ENCODE measurements at regions not wholly inside any gene's neighbourhood (a gene's known extent, or its start where the extent isn't known, plus 50 kb on each side); places are given as distances from the start of the nearest gene placed in this dataset.
"Not testable (repeated sequence)": the region's sequence is repeated elsewhere in the genome, so short reads cannot be mapped to it uniquely, and the experiment has no call there.

- no peak for DNase-seq (ENCODE audit: low spot score)
These were observed 683.9 kb downstream of the CCSER2 start for GRCh38 chr10:85012305-85012704.

DNA sequence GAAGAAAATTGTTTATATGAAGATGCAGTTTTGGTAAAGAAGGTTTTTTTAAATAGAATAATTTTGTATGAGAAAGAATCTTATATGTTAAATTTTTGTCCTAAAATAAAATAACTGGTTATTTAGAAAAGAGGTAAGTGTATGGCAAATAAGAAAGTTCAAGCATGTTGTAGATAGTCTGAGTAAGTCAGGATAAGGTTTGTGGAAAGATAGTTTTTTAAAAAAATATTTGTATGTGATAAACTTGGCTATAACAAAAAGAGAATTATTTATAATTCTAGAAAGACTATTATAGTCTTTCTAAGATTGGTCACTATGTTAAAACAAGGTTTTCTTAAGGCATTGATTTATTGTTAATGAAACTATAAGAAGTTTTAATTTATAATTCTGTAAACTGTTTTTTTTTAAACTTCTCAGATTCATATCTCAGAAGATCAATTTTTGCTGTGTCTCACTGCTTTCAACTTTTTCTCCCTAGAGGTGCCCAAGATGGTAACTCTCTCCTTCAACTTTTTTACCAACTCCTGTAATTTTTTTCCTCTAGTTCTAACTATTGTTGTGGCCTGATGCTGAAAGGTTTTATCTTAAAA lies 698.6 kb downstream of the CCSER2 start:
- no peak for DNase-seq (ENCODE audit: low spot score)

DNA sequence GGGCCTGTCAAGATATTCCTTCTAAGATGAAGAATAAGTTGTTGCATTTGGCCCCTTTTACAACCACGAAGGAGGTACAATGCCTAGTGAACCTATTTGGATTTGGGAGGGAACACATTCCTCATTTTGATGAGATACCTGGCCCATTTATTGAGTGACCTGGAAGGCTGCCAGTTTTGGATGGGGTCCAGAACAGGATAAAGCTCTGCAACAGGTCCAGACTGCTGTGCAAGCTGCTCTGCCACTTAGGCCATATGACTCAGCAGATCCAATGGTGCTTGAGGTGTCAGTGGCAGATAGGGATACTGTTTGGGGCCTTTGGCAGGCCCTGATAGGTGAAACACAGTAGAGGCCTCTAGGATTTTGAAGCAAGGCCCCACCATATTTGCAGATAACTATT lies 704.6 kb downstream of the CCSER2 start:
- DNase-seq (ENCODE audit: low spot score), result no peak

- DNase-seq (ENCODE audit: low spot score), result no peak
These were observed 708.3 kb downstream of the CCSER2 start for GRCh38 chr10:85036661-85037060.

DNA sequence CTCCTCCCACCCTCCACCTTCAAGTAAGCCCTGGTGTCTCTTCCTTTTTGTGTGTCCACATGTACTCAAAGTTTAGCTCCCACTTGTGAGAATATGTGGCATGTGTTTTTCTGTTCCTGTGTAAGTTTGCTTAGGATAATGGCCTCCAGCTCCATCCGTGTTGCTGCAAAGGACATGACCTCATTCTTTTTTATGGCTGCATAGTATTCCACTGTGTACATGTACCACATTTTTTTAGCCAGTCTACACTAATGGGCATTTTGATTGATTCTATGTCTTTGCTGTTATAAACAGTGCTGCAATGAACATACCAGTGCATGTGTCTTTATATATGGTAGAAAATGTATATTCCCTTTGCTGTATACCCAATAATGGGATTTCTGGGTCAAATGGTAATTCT lies 710.9 kb downstream of the CCSER2 start:
- no peak for DNase-seq (ENCODE audit: low spot score)

- DNase-seq (ENCODE audit: low spot score), result no peak
These were observed 714.8 kb downstream of the CCSER2 start for GRCh38 chr10:85043207-85043606.

DNA sequence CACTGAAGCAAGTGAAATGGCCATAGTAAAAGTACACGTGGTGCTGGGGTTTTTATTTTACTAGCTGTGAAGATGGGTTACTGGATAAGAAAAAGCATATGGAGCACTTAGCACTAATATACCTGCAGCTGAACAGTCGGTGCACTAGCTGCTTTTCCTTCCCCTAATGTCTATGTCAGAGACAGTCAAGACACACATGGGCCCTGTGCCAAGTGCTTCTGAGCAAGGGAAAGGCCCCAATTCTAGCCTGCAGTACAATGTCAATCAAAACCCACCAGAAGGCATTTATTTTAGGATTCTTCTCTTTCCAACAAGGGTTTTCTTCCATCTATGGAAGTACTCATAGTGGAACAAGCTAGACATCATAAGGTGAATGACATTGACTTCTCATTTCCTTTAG lies 716.7 kb downstream of the CCSER2 start:
- no peak for DNase-seq (ENCODE audit: low spot score)

DNA sequence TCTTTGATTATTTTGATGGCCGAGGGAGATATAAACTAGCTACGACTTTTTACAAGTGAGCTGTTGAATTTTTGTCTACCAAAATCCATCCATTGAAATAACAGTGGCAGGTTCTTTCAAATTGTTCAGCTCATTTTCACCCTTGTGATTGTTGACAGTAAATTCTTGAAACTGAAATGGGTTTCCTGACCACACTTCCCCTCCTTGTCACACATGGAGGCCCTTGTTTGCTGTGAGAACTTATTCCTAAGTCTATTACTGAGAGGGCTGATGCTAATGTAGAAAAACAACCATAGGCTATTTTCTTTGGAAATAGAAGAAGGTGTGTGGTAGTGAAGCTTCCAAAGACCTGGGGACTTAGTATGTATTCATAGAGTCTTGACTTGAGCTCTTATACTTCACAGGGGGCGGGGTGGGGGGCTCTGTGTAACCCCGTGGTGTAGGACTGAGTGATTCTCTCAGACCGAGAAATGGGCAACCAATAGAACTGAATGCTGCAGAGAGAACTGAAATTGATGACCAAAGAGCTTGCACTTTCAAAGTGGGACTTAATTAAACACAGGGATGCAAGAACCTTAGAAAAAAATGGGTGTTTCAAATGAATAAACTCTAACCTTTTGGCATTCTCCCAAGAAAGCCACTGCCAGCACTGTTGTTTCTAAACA lies 718.9 kb downstream of the CCSER2 start:
- no peak for DNase-seq (ENCODE audit: low spot score)

DNA sequence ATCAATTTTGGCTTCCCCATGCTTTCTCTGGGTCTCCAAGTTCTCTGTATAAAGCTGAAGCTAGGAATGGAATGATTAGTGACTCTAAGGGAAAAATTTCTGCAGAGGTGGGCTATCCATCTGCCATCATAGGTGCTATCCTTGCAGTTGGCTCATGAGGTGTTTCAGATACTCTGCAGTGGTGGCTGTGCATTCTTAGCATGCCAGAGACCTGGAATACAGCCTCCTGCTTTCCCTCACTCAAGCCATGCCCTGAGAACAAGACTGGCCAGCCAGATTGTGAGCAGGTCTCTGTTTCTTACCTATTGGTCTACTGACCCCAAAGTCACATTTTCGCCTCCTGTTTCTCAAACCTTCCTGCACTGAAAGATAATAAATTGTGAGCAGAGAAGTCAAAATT lies 719.6 kb downstream of the CCSER2 start:
- no peak for DNase-seq (ENCODE audit: low spot score)

DNA sequence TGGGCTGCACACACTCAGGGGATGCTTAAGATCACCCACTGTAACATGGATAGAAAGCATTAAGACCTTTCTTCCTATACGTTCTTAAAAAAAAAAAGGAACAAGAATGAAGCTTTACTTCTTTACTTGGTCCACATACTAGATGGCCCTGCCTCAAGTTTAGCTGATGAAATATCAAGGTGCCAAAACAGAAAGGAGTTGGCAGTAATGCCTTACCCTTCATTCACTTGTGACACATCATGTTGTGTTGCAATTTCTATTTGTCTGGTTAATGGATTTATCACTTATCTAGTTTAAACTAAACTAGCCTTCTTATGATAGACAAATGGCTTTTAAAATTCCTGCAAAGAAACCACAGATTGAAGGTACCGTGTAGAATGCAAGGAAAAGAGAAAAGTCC lies 720.3 kb downstream of the CCSER2 start:
- DNase-seq (ENCODE audit: low spot score), result no peak

DNA sequence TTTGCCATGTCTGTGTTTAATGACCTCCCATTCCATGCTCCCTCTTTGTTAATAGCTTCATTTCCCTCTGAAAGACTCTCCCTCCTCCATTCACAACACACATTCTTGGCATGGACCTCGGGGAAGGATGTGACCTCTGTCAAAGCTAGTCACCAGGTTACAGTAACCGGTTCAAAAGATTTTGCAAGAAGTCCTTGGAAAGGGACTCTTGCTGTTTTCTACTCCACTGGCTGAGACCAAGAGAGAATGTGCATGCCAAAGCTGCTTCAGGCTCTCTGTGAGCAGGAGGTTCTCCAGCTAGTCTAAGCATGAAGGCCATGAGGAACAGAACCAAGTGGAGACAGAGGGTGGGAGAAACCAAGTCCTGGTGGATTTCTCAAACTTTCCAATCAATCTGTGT lies 732.6 kb downstream of the CCSER2 start:
- no peak for DNase-seq (ENCODE audit: low spot score)

DNA sequence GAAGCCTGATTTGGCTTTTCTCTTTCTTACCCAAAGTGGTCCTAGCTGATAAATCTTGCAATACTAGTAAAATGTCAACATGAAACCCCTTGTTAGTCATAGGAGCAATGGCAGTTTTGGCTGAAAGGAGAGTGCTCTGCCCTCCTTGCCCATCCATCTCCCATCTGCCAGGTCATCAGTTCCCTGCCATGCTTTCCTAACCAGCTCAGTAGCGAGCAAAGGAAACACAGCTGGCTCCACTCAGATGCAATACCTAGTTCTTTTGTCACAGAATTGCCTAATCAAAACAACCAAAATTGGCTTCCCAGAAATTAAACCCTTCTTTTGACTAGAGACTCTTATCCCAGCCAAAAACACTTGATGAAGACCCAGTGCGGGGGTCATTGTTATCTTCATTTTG lies 733.0 kb downstream of the CCSER2 start:
- DNase-seq (ENCODE audit: low spot score), result no peak

- DNase-seq (ENCODE audit: low spot score), result no peak
These were observed 739.6 kb downstream of the CCSER2 start for GRCh38 chr10:85067955-85068354.

- DNase-seq (ENCODE audit: low spot score), result no peak
These were observed 752.5 kb downstream of the CCSER2 start for GRCh38 chr10:85080934-85081333.

- DNase-seq (ENCODE audit: low spot score), result no peak
These were observed 770.6 kb downstream of the CCSER2 start for GRCh38 chr10:85098835-85099521.

GRCh38 chr10:85100495-85100894 lies 772.1 kb downstream of the CCSER2 start:
- no peak for DNase-seq (ENCODE audit: low spot score)

- no peak for DNase-seq (ENCODE audit: low spot score)
These were observed 777.3 kb downstream of the CCSER2 start for GRCh38 chr10:85105614-85106255.

- DNase-seq (ENCODE audit: low spot score), result no peak
These were observed 782.9 kb downstream of the CCSER2 start for GRCh38 chr10:85111271-85111670.

DNA sequence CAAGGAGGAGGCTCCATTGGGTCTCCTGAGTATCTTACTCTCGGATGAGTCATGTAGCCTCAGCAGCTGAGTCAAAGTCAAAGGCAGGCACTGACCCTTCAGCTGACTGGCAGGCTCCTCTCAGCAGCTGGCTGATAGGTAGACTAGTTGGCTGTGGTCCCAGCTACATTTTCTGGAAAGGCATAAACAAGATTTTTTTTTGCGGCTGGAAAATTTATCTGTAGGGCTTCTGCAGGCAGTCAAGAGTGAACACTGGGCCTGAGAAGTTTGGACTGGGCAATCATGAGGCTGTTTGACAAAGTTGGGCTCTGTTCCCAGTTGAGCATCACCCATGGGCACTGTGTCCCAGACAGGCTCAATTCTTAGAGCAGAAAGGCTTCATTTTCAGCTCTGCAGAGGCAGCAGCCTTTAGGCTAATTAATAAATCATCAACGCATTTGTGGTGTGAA lies 796.2 kb downstream of the CCSER2 start:
- no peak for DNase-seq (ENCODE audit: low spot score)

- no peak for DNase-seq (ENCODE audit: low spot score)
These were observed 808.9 kb downstream of the CCSER2 start for GRCh38 chr10:85137253-85137652.

DNA sequence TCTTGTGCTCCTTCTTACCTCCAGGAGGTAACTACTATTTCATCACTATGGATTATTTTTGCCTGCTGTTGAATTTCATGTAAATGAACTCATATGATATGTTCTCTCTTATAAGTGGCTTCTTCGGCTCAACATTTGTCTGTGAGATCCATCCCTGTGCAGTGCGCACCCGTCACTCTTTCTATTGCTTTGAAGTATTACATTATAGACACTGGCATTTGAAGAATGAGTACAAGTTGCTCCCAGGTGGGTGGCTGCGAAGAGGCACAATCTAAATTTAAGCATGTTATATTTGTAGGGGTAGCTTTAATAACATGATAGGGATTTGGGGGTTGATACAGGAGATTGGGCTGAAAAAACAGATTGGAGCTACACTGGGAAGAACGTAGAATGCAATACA lies 809.7 kb downstream of the CCSER2 start:
- DNase-seq (ENCODE audit: low spot score), result no peak

DNA sequence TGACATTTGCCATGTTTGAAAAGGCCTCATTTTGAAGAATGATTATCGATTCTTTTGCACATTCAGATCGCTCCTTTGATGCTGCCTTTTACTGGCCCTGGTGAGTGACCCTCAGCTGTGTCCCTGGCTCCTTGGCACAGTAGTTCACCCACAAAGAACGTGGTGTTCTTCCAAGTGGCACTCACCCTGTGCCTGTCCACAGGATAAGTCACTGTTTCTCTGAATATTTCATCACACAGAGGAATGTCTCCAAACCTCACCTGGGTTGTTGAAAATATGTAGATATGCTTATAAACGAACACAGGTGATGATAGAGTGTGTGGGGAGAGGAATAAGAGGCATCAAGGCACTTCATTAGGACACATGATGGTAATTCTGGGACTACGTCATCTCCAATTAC lies 810.7 kb downstream of the CCSER2 start:
- DNase-seq (ENCODE audit: low spot score), result no peak

DNA sequence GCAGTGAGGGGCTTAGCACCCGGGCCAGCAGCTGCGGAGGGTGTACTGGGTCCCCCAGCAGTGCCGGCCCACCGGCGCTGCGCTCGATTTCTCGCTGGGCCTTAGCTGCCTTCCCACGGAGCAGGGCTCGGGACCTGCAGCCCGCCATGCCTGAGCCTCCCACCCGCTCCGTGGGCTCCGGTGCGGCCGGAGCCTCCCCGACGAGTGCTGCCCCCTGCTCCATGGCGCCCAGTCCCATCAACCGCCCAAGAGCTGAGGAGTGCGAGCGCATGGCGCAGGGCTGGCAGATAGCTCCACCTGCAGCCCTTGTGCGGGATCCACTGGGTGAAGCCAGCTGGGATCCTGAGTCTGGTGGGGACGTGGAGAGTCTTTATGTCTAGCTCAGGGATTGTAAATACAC lies 813.1 kb downstream of the CCSER2 start:
- not testable (repeated sequence) for DNase-seq (ENCODE audit: low spot score)
